Trophoblast cell (in vitro differentiated cells and primary cell): ENCODE measurements at regions not wholly inside any gene's neighbourhood (a gene's known extent, or its start where the extent isn't known, plus 50 kb on each side); places are given as distances from the start of the nearest gene placed in this dataset.

ENCODE experiments used
- DNase-seq, 2 donors: peaks; one replicate each; pipeline ENCODE4 v3.0.0-alpha.2; 2016
- H2AFZ ChIP-seq: 2 replicates; pipeline ENCODE4 v1.6.1; 2013; ENCODE audit warnings: low read length, moderate library complexity, mild to moderate bottlenecking; ENCODE audit not compliant: insufficient read depth, poor library complexity
- H2AK5ac ChIP-seq: 2 replicates; pipeline ENCODE4 v1.6.1; 2013; ENCODE audit warnings: mild to moderate bottlenecking, low read length
- H2BK120ac ChIP-seq: 2 replicates; pipeline ENCODE4 v1.6.1; 2013; ENCODE audit warnings: low read length, mild to moderate bottlenecking, moderate library complexity; ENCODE audit not compliant: insufficient read depth, poor library complexity
- H2BK12ac ChIP-seq: 2 replicates; pipeline ENCODE4 v1.6.1; 2013; ENCODE audit warnings: mild to moderate bottlenecking, low read length, moderate library complexity
- H2BK5ac ChIP-seq: 2 replicates; pipeline ENCODE4 v1.6.1; 2013; ENCODE audit warnings: low read length, low read depth, moderate library complexity, mild to moderate bottlenecking; ENCODE audit not compliant: poor library complexity
- H3K14ac ChIP-seq: 2 replicates; pipeline ENCODE4 v1.6.1; 2013; ENCODE audit warnings: mild to moderate bottlenecking, low read length
- H3K18ac ChIP-seq: 2 replicates; pipeline ENCODE4 v1.6.1; 2013; ENCODE audit warnings: mild to moderate bottlenecking, low read length
- H3K23ac ChIP-seq: 2 replicates; pipeline ENCODE4 v1.6.1; 2013; ENCODE audit warnings: low read length
- H3K27ac ChIP-seq: 2 replicates; pipeline ENCODE4 v1.5.1; 2013; ENCODE audit warnings: low read depth, mild to moderate bottlenecking, inconsistent platforms, low read length, moderate library complexity
- H3K27me3 ChIP-seq: 2 replicates; pipeline ENCODE4 v1.6.1; 2013; ENCODE audit warnings: inconsistent platforms, mild to moderate bottlenecking, low read length, moderate library complexity; ENCODE audit not compliant: insufficient read depth
- H3K36me3 ChIP-seq, 2 experiments: 1 replicate in 1 of 2; 2 replicates in 1 of 2; pipeline ENCODE4 v1.6.1; 2013; ENCODE audit warnings: low read length in 2 of 2, mild to moderate bottlenecking in 2 of 2, moderate library complexity in 1 of 2; ENCODE audit not compliant: insufficient read depth in 2 of 2, control insufficient read depth in 1 of 2
- H3K4ac ChIP-seq: 2 replicates; pipeline ENCODE4 v1.6.1; 2013; ENCODE audit warnings: low read depth, mild to moderate bottlenecking, low read length, moderate library complexity
- H3K4me1 ChIP-seq, 2 experiments: 1 replicate in 1 of 2; 2 replicates in 1 of 2; pipeline ENCODE4 v1.6.1; 2013; ENCODE audit warnings: low read length in 2 of 2, mild to moderate bottlenecking in 2 of 2, moderate library complexity in 1 of 2; ENCODE audit not compliant: insufficient read depth in 2 of 2, control insufficient read depth in 1 of 2
- H3K4me2 ChIP-seq: 2 replicates; pipeline ENCODE4 v1.6.1; 2013; ENCODE audit warnings: inconsistent platforms, mild to moderate bottlenecking, low read length, moderate library complexity
- H3K4me3 ChIP-seq: 2 replicates; pipeline ENCODE4 v1.5.1; 2013; ENCODE audit warnings: mild to moderate bottlenecking, low read depth, low read length, inconsistent platforms
- H3K79me1 ChIP-seq: one replicate; pipeline ENCODE4 v1.6.1; 2013; ENCODE audit warnings: low read length
- H3K79me2 ChIP-seq: 2 replicates; pipeline ENCODE4 v1.6.1; 2013; ENCODE audit warnings: low read length, mild to moderate bottlenecking; ENCODE audit not compliant: control insufficient read depth, insufficient read depth, poor library complexity
- H3K9ac ChIP-seq: 2 replicates; pipeline ENCODE4 v1.6.1; 2013; ENCODE audit warnings: mild to moderate bottlenecking, low read length
- H3K9me3 ChIP-seq: 2 replicates; pipeline ENCODE4 v1.6.1; 2013; ENCODE audit warnings: low read depth, mild to moderate bottlenecking, control low read depth, inconsistent platforms, low read length; ENCODE audit not compliant: insufficient read depth
- H4K12ac ChIP-seq: 2 replicates; pipeline ENCODE4 v1.6.1; 2013; ENCODE audit warnings: low read depth, mild to moderate bottlenecking, low read length, moderate library complexity
- H4K8ac ChIP-seq: 2 replicates; pipeline ENCODE4 v1.6.1; 2013; ENCODE audit warnings: low read depth, mild to moderate bottlenecking, low read length, moderate library complexity
- H4K91ac ChIP-seq: one replicate; pipeline ENCODE4 v1.6.1; 2013; ENCODE audit warnings: low read depth, mild to moderate bottlenecking, low read length, moderate library complexity
- WGBS: extraction: QIAGEN DNeasy Blood & Tissue Kit; methylation state at CpG from one replicate; pipeline ENCODE4 v1.1.7; 2013; ENCODE audit warnings: missing lambda C conversion rate; ENCODE audit not compliant: insufficient read length, insufficient coverage; ENCODE audit errors: extremely low coverage; 5-methylcytosine and 5-hydroxymethylcytosine counted together

DNA sequence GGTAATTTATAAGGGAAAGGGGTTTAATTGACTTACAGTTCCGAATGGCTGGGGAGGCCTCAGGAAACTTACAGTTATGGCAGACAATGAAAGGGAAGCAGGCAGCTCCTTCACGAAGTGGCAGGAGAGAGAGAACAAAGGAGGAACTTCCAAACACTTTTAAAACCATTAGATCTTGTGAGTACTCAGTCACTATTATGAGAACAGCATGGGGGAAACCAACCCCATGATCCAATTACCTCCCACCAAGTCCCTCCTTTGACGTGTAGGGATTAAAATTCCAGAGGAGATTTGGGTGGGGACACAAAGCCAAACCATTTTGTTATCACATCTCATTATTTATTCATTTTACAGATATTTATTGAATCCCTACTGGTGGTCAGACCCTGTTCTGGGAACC is 822.8 kb downstream of the GALC start:
- no peaks in the 10 kb centered on the region for H3K36me3 ChIP-seq
- no peak for DNase-seq
- no peak overlapping the region for H3K23ac ChIP-seq
- H2BK120ac ChIP-seq: no peak overlapping the region
- H2BK5ac ChIP-seq: no peak overlapping the region
- no peak overlapping the region for H4K12ac ChIP-seq
- H2BK12ac ChIP-seq: no peak overlapping the region
- no peak overlapping the region for H3K4me3 ChIP-seq
- H3K4me1 ChIP-seq: no peaks in the 10 kb centered on the region
- no peak overlapping the region for H3K18ac ChIP-seq
- no peak overlapping the region for H3K9ac ChIP-seq
- no peak overlapping the region for H2AFZ ChIP-seq
- H3K4ac ChIP-seq: no peak overlapping the region
- no peaks in the 10 kb centered on the region for H3K9me3 ChIP-seq
- no peak overlapping the region for H4K8ac ChIP-seq
- no peaks in the 10 kb centered on the region for H3K79me2 ChIP-seq
- no peak overlapping the region for H3K14ac ChIP-seq
- H3K79me1 ChIP-seq: no peaks in the 10 kb centered on the region
- H3K27me3 ChIP-seq: no peaks in the 10 kb centered on the region
- H3K27ac ChIP-seq: no peak overlapping the region
- H4K91ac ChIP-seq: no peak overlapping the region
- H3K4me2 ChIP-seq: no peak overlapping the region
- H2AK5ac ChIP-seq: no peak overlapping the region
- no CpG with 5 or more reads among the region's 3 CpGs for WGBS

GRCh38 chr14:87169362-87169761 is 823.6 kb downstream of the GALC start:
- no peak overlapping the region for H3K4me2 ChIP-seq
- no peaks in the 10 kb centered on the region for H3K27me3 ChIP-seq
- no peak overlapping the region for H2BK12ac ChIP-seq
- H3K9ac ChIP-seq: no peak overlapping the region
- no peak overlapping the region for H4K8ac ChIP-seq
- H3K4me1 ChIP-seq: no peaks in the 10 kb centered on the region
- H3K9me3 ChIP-seq: no peaks in the 10 kb centered on the region
- H2BK120ac ChIP-seq: no peak overlapping the region
- no peak overlapping the region for H2BK5ac ChIP-seq
- H3K27ac ChIP-seq: no peak overlapping the region
- no peaks in the 10 kb centered on the region for H3K79me1 ChIP-seq
- H2AFZ ChIP-seq: no peak overlapping the region
- H3K18ac ChIP-seq: no peak overlapping the region
- no peaks in the 10 kb centered on the region for H3K79me2 ChIP-seq
- no peak overlapping the region for H3K23ac ChIP-seq
- H3K14ac ChIP-seq: no peak overlapping the region
- WGBS: no CpG with 5 or more reads among the region's 2 CpGs
- H3K4ac ChIP-seq: no peak overlapping the region
- no peaks in the 10 kb centered on the region for H3K36me3 ChIP-seq
- H4K12ac ChIP-seq: no peak overlapping the region
- H2AK5ac ChIP-seq: no peak overlapping the region
- no peak overlapping the region for H3K4me3 ChIP-seq
- DNase-seq: no peak
- no peak overlapping the region for H4K91ac ChIP-seq

GRCh38 chr14:87161502-87161901 is 831.5 kb downstream of the GALC start:
- no peak overlapping the region for H2BK120ac ChIP-seq
- no peak overlapping the region for H4K12ac ChIP-seq
- no peak overlapping the region for H2AFZ ChIP-seq
- H3K18ac ChIP-seq: no peak overlapping the region
- H3K4me3 ChIP-seq: no peak overlapping the region
- H3K4me1 ChIP-seq: no peaks in the 10 kb centered on the region
- H3K27me3 ChIP-seq: no peaks in the 10 kb centered on the region
- H3K4me2 ChIP-seq: no peak overlapping the region
- H3K4ac ChIP-seq: no peak overlapping the region
- no peak overlapping the region for H2AK5ac ChIP-seq
- no CpG with 5 or more reads among the region's 4 CpGs for WGBS
- H4K8ac ChIP-seq: no peak overlapping the region
- no peak overlapping the region for H3K14ac ChIP-seq
- H3K79me1 ChIP-seq: no peaks in the 10 kb centered on the region
- no peak overlapping the region for H3K23ac ChIP-seq
- H3K9ac ChIP-seq: no peak overlapping the region
- H3K36me3 ChIP-seq: no peaks in the 10 kb centered on the region
- H3K27ac ChIP-seq: no peak overlapping the region
- no peaks in the 10 kb centered on the region for H3K79me2 ChIP-seq
- H2BK12ac ChIP-seq: no peak overlapping the region
- no peaks in the 10 kb centered on the region for H3K9me3 ChIP-seq
- no peak overlapping the region for H2BK5ac ChIP-seq
- no peak for DNase-seq
- H4K91ac ChIP-seq: no peak overlapping the region

DNA sequence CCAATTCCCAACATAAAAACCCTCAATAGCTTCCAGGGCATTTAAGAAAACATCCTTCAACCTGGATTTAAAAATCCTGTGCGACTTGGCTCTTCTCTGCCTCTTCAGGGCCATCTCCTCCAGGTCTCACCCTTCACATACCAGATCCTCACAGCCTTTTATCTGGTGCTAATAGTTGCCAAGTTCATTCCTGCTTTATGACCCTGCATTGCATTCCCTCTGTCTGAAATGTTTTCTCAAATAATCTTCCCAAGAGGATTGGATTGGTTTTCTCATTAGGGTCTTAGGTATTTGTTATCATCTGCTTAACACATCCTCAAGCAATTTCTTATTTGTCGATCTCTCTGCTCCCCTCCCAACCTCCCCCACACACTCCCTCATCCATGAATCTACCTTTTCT is 832.0 kb downstream of the GALC start:
- H2BK120ac ChIP-seq: no peak overlapping the region
- H3K4me3 ChIP-seq: no peak overlapping the region
- no CpG with 5 or more reads among the region's 2 CpGs for WGBS
- no peak overlapping the region for H2AFZ ChIP-seq
- H3K27ac ChIP-seq: no peak overlapping the region
- no peaks in the 10 kb centered on the region for H3K27me3 ChIP-seq
- no peaks in the 10 kb centered on the region for H3K36me3 ChIP-seq
- H3K4ac ChIP-seq: no peak overlapping the region
- no peak overlapping the region for H2BK12ac ChIP-seq
- no peak overlapping the region for H3K14ac ChIP-seq
- H4K12ac ChIP-seq: no peak overlapping the region
- H4K91ac ChIP-seq: no peak overlapping the region
- H3K23ac ChIP-seq: no peak overlapping the region
- H3K4me2 ChIP-seq: no peak overlapping the region
- H3K79me1 ChIP-seq: no peaks in the 10 kb centered on the region
- H3K9ac ChIP-seq: no peak overlapping the region
- H3K4me1 ChIP-seq: no peaks in the 10 kb centered on the region
- no peak overlapping the region for H4K8ac ChIP-seq
- no peak overlapping the region for H3K18ac ChIP-seq
- no peaks in the 10 kb centered on the region for H3K79me2 ChIP-seq
- H2BK5ac ChIP-seq: no peak overlapping the region
- DNase-seq: no peak
- H2AK5ac ChIP-seq: no peak overlapping the region
- no peaks in the 10 kb centered on the region for H3K9me3 ChIP-seq
